Activated gamma-delta T cell (primary cell): ENCODE measurements at regions not wholly inside any gene's neighbourhood (a gene's known extent, or its start where the extent isn't known, plus 50 kb on each side); places are given as distances from the start of the nearest gene placed in this dataset.
"Not testable (repeated sequence)": the region's sequence is repeated elsewhere in the genome, so short reads cannot be mapped to it uniquely, and the experiment has no call there.

Experiments used
- DNase-seq: peaks from one replicate; lab custom pipeline; 2025; lab: John Stamatoyannopoulos, UW

- DNase-seq = no peak
Observed at GRCh38 chr6:15171026-15171425, 74.8 kb upstream of the JARID2 start.

DNA sequence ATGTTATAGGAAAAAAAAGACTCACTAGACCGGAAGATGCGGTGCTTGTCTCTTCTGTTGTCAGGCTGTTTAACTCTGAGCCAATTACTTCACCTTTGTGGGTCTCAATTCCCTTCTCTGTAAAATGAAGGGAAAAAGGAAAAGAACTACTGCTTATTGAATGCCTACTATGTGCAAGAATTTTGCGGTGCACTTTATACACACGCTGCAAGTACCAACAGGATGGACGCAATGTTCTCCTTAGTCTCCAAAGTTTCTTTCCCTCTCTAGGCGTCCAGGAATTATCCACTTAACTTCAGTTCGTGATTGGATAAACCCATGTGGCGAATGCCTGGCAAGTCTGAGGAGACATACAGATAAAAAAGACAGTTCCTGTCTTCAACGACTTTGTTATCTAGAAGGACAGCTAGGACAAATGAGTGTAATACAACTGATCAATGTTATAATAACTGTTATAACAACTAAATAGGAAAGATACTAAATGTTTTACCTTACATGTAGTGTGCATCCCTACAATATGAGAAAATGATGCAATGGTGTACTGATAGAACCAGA, 69.0 kb upstream of the JARID2 start:
- DNase-seq = no peak

DNA sequence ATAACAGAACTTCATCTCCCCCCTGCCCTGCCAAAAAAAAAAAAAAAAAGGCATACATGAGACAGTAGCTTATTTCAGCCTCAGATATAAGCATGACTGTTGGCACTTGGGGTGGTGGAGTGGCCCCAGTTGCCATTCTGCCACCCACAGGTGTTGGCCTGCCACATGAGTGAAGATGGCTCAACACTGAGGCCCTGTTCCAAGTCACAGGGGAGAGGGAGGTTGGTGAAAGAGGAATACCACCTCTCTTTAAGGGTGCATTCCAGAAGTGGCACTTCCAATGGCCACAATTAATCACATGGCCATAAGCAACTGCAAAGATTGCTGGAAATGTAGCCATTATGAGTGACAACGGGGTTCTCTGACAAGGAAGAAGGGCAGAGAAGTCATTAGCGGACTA, 61.9 kb upstream of the JARID2 start:
- DNase-seq = no peak

DNA sequence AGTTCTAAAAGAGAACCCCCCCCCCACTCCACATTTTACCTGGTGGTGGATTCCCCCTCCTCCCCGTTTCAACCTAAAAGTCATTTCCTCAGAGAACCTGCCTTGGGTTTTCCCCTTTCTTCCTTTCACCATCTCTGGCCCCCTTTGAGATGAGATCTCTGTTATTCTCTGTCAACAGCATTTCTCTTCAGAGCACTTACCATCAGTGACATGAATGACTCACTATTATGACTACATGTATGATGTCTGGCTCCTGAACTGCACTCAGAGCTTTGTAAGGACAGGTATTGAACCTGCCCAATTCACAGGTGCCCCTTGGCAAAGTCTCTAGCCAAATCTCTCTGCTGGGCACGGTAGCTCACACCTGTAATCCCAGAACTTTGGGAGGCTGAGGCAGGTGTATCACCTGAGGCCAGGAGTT, 61.4 kb upstream of the JARID2 start:
- DNase-seq = no peak

GRCh38 chr6:15185111-15185510, 60.8 kb upstream of the JARID2 start:
- DNase-seq = not testable (repeated sequence)

GRCh38 chr6:15193451-15193850, 52.4 kb upstream of the JARID2 start:
- DNase-seq = not testable (repeated sequence)

- no peak for DNase-seq
Observed at GRCh38 chr6:15194453-15194852, 51.4 kb upstream of the JARID2 start.
